ENCODE measurements at regions not wholly inside any gene's neighbourhood (a gene's known extent, or its start where the extent isn't known, plus 50 kb on each side); places are given as distances from the start of the nearest gene placed in this dataset.

- no peak for TF ChIP-seq CTCF (IDR thresholded peaks at IDR 0.05; ENCODE audit: low read depth, low read length, missing control alignments)
- in situ Hi-C loops (cut with HindIII; ENCODE audit: low sequenced_read_pairs) = no loop called here
Observed at GRCh38 chr3:146772211-146772743, 167.1 kb upstream of the PLSCR5 start.

DNA sequence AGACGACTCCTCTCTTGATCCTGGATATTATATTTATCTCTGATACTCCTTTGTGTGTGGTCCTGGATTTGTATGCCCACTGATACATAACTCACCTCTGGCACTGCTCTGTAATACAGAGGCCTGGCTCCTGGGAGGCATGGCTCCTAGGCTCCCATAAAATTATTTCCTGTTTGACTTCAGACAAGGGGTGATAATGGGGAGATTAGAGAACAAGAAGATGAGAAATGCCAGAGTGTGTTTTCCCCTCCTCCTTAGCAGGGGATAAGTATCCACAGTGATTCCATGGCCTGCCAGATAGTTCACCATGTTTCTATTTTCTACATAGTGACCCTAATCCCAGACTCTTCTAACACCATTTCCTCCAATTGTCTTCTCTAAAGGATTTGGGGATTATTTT, 165.7 kb upstream of the PLSCR5 start:
- H3K4me3 ChIP-seq (ENCODE audit: low read depth, low read length) = no peak overlapping the region
- in situ Hi-C loops (cut with HindIII; ENCODE audit: low sequenced_read_pairs) = no loop called here
- TF ChIP-seq CTCF (IDR thresholded peaks at IDR 0.05; ENCODE audit: low read depth, low read length, missing control alignments) = no peak
- DNase-seq (ENCODE audit: low read depth) = no peak

More at GRCh38 chr3:146772211-146772743, 167.1 kb upstream of the PLSCR5 start:
- H3K4me3 ChIP-seq (ENCODE audit: low read depth, low read length) = no peak overlapping the region
- DNase-seq (ENCODE audit: low read depth) = no peak

DNA sequence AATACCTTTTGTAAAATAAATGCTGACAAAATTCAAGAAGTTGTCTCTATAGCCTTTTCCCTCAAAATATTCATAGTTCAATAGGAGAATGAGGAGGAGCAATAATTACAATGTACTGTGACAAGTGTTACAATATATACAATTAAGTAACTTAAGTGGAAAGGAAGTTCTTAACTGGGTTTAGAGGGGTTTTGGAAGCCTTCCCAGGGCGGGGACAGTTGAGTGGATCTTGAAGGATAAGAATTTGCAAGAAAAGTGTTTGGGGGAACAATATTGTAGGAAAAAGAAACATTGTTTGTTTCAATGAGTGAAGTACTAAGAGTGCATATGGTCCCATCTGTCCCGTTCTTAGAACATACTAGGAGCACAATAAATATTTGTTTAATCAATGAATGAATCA, 165.2 kb upstream of the PLSCR5 start:
- TF ChIP-seq CTCF (IDR thresholded peaks at IDR 0.05; ENCODE audit: low read depth, low read length, missing control alignments) = no peak
- in situ Hi-C loops (cut with HindIII; ENCODE audit: low sequenced_read_pairs) = no loop called here
- DNase-seq (ENCODE audit: low read depth) = no peak
- no peak overlapping the region for H3K4me3 ChIP-seq (ENCODE audit: low read depth, low read length)

DNA sequence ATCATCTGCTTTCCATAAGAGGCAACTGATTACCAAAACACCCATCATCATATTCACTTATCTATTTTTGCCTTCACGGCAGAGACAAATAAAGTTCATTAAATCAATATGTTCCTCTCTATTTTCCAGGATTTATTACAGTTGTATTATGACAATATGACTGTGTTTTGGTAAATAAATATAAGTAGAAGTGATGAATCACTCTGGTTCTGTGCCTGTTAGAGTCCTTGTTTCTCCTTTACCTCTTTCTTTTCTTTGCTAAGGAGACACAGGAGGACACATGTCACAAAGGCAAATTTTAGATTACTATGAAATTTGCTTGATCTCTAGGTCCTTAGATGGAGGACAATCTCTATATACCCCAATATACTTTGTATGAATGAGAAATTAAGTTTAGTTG, 152.6 kb upstream of the PLSCR5 start:
- in situ Hi-C loops (cut with HindIII; ENCODE audit: low sequenced_read_pairs) = no loop called here
- no peak overlapping the region for H3K4me3 ChIP-seq (ENCODE audit: low read depth, low read length)
- no peak for TF ChIP-seq CTCF (IDR thresholded peaks at IDR 0.05; ENCODE audit: low read depth, low read length, missing control alignments)
- no peak for DNase-seq (ENCODE audit: low read depth)

DNA sequence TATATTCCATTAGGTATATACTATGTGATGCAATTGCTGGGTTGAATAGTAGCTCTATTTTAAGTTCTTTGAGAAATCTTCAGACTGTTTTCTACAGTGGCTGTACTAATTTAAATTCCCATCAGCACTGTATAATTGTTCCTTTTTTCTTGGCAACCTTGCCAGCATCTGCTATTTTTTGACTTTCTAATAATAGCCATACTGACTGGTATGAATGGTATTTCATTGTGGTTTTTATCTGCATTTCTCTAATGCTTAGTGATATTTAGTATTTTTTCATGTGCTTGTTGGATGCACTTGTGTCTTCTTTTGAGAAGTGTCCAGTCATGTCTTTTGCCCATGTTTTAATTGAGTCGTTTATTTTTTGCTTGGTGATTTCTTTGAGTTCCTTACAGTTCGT, 145.1 kb upstream of the PLSCR5 start:
- DNase-seq (ENCODE audit: low read depth) = peak; percentile 42
- in situ Hi-C loops (cut with HindIII; ENCODE audit: low sequenced_read_pairs) = no loop called here
- H3K4me3 ChIP-seq (ENCODE audit: low read depth, low read length) = no peak overlapping the region
- no peak for TF ChIP-seq CTCF (IDR thresholded peaks at IDR 0.05; ENCODE audit: low read depth, low read length, missing control alignments)

DNA sequence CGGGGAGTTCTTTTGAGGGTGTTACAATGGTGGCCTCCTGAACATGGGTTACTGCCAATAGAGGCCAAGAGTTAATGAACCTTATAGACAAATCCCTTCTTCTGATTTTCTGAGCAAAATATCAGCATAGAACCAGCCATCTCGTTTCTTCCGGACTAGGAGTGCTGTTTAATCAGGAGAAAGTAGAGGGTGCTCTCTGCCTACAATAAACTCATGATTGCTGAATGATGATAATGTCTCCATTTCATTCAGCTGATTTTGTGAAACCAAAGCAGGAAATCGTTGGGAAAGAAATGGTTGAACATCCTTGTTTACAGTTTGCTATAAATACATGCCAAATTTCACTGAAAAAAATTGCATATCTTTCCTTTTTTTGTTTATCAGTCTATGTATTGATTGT, 142.8 kb upstream of the PLSCR5 start:
- peak; percentile 29 for DNase-seq (ENCODE audit: low read depth)
- TF ChIP-seq CTCF (IDR thresholded peaks at IDR 0.05; ENCODE audit: low read depth, low read length, missing control alignments) = peak; percentile 55
- in situ Hi-C loops (cut with HindIII; ENCODE audit: low sequenced_read_pairs) = no loop called here
- no peak overlapping the region for H3K4me3 ChIP-seq (ENCODE audit: low read depth, low read length)

GRCh38 chr3:146747051-146747450, 141.9 kb upstream of the PLSCR5 start:
- in situ Hi-C loops (cut with HindIII; ENCODE audit: low sequenced_read_pairs) = no loop called here
- H3K4me3 ChIP-seq (ENCODE audit: low read depth, low read length) = no peak overlapping the region
- DNase-seq (ENCODE audit: low read depth) = no peak
- no peak for TF ChIP-seq CTCF (IDR thresholded peaks at IDR 0.05; ENCODE audit: low read depth, low read length, missing control alignments)
